Fibroblast of skin of left biceps (primary cell): ENCODE measurements at regions not wholly inside any gene's neighbourhood (a gene's known extent, or its start where the extent isn't known, plus 50 kb on each side); places are given as distances from the start of the nearest gene placed in this dataset.
"Not testable (repeated sequence)": the region's sequence is repeated elsewhere in the genome, so short reads cannot be mapped to it uniquely, and the experiment has no call there.

Experiments
- DNase-seq, 2 experiments: peaks; one replicate each; pipeline ENCODE4 v3.0.0-alpha.2; 2013; ENCODE audit warnings: low read depth in 2 of 2

GRCh38 chr4:58063404-58064160, 953.4 kb upstream of the IGFBP7 start:
- DNase-seq = no peak

GRCh38 chr4:58061967-58062366, 951.8 kb upstream of the IGFBP7 start:
- DNase-seq = no peak

GRCh38 chr4:58050439-58050838, 940.3 kb upstream of the IGFBP7 start:
- DNase-seq = no peak

DNA sequence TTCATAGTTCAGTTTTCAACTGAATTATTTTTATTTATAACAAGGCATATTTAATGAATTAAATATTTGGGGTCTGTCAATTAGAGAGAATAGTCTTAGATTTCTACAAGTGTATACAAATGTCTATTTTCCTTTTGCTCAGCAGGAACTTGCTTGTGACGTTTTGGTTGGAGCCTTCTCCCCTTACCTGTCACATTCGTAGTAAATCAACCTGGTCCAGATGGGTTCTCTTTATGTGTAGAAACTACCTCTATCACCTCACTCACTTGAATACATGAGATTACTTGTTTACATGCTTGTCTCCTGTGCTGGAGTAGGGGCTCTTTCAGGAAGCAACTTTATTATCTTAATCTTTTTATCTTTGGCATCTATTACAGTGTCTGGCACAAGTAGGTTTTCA, 938.3 kb upstream of the IGFBP7 start:
- no peak for DNase-seq

- DNase-seq = no peak
Measured at GRCh38 chr4:58042176-58042575, 932.0 kb upstream of the IGFBP7 start.

- DNase-seq = no peak
Measured at GRCh38 chr4:57993944-57994343, 883.8 kb upstream of the IGFBP7 start.

GRCh38 chr4:57989430-57989829, 879.2 kb upstream of the IGFBP7 start:
- DNase-seq = no peak

DNA sequence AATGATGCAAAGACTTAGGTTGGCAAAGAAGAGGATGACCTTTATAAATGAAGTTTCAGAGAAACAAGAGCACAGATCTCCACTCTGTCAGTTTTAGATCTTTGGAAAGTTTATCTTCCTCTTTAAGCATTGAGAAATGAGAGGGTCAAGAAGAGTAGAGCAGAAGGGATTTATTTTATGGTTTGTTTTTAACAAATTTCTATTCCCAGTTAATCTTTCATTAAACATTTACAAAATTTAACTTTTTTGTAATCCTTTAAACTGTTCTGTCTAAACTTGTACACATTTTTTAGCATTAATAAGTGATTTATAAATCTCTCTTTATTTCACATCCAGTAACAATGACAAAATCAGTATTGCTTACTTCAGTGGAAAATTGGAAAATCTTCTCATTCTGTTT, 875.0 kb upstream of the IGFBP7 start:
- no peak for DNase-seq

GRCh38 chr4:57981123-57981522, 870.9 kb upstream of the IGFBP7 start:
- DNase-seq = no peak

GRCh38 chr4:57974821-57975220, 864.6 kb upstream of the IGFBP7 start:
- no peak for DNase-seq

GRCh38 chr4:57973819-57974218, 863.6 kb upstream of the IGFBP7 start:
- DNase-seq = no peak

GRCh38 chr4:57971261-57971660, 861.1 kb upstream of the IGFBP7 start:
- DNase-seq = no peak

DNA sequence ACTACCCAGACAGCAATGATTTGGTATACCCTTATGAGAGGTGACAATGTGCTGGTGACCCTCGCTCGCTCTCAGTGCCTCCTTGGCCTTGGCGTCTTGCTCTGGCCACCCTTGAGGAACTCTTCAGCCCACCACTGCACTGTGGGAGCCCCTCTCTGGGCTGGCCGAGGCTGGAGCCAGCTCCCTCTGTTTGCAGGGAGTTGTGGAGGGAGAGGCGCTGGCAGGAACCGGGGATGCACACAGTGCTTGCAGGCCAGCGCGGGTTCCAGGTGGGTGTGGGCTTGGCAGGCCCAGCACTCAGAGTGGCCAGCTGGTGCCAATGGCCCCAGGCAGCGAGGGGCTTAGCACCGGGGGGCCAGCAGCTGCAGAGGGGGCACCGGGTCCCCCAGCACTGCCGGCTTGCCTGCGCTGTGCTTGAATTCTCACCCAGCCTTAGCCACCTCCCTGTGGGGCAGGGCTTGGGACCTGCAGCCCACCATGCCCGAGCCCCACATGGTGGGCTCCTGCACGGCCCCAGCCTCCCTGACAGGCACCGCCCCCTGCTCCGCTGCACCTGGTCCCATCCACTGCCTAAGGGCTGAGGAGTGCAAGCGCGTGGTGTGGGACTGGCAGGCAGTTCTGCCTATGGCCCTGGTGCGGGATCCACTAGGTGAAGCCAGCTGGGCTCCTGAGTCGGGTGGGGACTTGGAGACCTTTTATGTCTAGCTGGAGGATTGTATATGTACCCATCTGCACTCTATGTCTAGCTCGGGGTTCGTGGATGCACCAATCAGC, 857.0 kb upstream of the IGFBP7 start:
- DNase-seq = no peak

DNA sequence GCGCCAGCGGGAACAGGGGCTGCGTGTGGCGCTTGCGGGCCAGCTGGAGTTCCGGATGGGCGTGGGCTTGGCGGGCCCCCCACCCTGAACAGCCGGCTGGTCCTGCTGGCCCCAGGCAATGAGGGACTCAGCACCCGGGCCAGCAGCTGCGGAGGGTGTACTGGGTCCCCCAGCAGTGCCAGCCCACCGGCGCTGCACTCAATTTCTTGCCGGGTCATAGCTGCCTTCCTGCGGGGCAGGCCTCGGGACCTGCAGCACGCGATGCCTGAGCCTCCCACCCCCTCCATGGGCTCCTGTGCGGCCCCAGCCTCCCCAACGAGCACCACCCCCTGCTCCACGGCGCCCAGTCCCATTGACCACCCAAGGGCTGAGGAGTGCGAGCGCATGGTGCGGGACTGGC, 855.2 kb upstream of the IGFBP7 start:
- DNase-seq = not testable (repeated sequence)

DNA sequence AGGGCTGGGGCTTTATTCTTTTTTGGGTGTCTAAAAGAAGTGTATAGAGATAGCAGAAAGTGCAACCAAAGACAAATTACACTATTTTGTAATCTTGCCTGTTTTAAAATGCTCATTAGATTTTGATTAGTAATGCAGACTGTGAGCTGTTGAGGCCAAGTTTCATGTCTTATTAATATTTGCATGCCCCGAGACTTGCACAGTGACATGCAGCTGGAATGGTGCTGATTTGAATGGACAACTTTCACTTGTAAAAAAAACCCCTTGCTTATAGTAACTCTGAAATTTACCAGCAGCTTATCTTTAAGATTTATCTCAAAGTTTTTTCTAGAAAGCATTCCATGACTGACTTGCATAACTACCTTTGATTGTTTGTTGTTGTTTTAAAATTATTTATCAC, 835.1 kb upstream of the IGFBP7 start:
- DNase-seq = no peak

GRCh38 chr4:57943682-57944081, 833.5 kb upstream of the IGFBP7 start:
- no peak for DNase-seq

DNA sequence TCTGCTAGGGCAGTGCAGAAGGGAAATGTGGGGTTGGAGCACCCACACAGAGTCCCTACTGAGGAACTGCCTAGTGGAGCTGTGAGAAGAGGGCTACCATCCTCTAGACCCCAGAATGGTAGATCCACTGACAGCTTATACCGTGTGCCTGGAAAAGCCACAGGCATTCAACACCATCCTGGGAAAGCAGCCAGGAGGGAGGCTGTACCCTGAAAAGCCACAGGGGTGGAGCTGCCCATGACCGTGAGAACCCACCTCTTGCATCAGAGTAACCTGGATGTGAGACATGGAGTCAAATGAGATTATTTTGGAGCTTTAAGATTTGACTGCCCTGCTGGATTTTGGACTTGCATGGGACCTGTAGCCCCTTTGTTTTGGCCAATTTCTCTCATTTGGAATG, 827.1 kb upstream of the IGFBP7 start:
- DNase-seq = not testable (repeated sequence)

DNA sequence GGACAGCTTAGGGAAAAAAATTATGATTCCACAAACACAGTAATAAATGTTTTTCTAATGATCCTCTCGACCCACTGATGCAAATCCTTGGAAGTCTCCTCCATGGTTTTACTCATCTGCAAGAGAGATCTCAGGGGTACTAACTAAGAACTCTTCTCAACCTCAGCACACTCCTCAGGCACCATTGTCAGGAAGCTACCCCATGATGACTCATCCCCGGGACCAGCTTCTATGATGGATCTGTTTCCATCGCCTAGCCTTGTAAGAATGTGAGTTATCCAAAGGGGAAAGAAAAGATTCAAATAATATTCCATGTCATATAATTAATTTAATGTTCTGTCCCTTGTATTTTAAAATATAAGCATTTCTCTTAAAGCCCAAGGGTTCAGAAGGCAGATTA, 816.1 kb upstream of the IGFBP7 start:
- DNase-seq = no peak

DNA sequence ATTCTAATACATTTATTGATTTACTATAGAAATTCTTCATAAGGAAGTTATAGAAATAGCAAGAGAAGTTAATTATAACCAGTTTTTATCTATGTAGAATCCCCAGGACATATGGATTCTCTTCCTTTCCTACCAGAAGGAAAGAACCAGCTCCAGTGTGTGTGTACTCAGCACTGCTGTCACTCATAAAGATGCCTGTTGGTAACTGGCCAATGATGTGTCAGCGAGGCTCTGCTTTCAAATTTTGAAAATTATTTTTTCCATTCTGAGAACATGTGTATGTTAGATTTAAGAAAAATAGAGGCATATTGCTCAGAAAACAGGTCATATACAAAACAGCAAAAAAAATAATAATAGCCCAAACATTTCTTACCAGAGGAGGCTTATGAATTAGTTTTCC, 814.8 kb upstream of the IGFBP7 start:
- DNase-seq = no peak

- no peak for DNase-seq
Measured at GRCh38 chr4:57916479-57916878, 806.3 kb upstream of the IGFBP7 start.

GRCh38 chr4:57911203-57911602, 801.0 kb upstream of the IGFBP7 start:
- no peak for DNase-seq

DNA sequence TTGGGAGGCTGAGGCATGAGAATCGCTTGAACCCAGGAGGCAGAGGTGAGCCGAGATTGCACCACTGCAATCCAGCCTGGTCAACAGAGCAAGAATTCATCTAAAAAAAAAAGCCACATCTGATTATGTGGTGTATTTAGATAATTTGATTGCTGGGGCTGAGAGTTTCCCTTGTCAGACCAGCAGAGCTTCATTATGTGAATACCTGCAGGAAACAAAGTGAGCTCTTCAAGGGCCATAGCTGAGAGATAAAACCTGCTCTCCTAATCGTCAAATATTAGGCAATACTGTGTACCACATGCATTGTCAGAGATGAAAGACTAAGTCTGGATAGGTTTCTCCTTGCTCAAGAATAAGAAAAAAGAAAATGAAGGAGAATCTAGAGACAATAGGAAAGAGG, 800.0 kb upstream of the IGFBP7 start:
- DNase-seq = no peak

GRCh38 chr4:57905965-57906364, 795.8 kb upstream of the IGFBP7 start:
- no peak for DNase-seq
